ENCODE measurements at regions not wholly inside any gene's neighbourhood (a gene's known extent, or its start where the extent isn't known, plus 50 kb on each side); places are given as distances from the start of the nearest gene placed in this dataset.
"Not testable (repeated sequence)": the region's sequence is repeated elsewhere in the genome, so short reads cannot be mapped to it uniquely, and the experiment has no call there.

DNA sequence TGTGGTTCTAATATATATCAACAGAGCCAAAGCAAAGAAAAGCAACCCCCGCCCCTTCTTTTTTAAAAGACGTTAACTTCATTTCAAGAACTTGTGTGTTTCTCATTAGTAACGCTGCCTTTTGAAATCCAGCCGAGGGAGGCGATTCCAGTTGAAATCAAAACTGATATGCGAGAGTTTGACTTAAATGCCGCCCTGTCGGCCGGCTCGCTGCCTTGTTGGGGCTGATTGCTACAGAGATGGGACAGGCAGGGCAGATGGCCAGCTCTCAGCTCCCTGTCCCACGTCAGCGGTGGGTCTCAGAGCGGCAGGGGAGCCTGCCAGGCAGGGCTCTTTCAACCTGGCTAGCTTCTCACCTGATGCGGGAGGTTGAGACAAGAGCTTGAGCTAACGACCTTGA, 51.9 kb upstream of the ALX4 start:
- no peak for DNase-seq (ENCODE audit: extremely low read depth in 1 of 11, low read depth in 9 of 11, low spot score in 4 of 11)

DNA sequence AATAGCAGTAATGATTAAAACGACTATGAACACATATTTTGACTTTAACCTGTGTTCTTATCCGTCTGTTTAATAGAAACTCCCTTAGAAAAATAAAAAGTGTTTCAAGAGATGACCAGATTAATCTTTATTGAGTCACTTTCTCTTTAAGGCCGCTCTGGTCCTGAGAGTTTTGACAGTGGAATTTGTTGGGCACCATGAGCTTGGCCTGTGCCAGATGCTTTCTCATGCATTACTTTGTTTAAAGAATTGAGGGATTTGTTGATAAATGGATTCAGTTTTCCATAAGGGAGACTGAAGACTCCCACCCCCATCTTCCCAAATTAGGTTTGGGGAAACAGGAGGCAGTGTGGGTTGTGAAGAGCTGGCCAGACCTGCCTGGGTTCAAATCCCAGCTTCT, 53.2 kb upstream of the ALX4 start:
- no peak for DNase-seq (ENCODE audit: extremely low read depth in 1 of 11, low read depth in 9 of 11, low spot score in 4 of 11)

GRCh38 chr11:44364596-44364995, 54.7 kb upstream of the ALX4 start:
- DNase-seq (ENCODE audit: extremely low read depth in 1 of 11, low read depth in 9 of 11, low spot score in 4 of 11), result no peak

DNA sequence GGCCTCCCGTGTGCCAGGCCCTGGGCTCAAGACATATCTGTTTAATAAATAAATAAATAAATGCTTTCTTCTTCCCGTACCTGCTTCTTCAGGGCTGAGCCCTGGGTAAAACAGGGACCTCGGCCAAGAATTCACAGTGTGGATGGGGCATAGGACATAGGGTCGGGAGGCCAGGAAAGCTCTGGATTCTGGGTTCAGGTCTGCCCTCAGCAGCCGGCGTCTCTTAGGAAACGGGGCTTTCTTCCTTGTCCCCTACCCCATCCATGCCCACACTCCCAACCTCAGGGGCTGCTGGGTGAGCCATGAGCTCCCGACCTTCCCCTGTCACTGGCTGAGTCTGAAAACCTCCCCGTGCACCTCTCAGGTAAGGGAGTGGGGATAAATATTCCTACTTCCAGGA, 55.7 kb upstream of the ALX4 start:
- no peak for DNase-seq (ENCODE audit: extremely low read depth in 1 of 11, low read depth in 9 of 11, low spot score in 4 of 11)

DNA sequence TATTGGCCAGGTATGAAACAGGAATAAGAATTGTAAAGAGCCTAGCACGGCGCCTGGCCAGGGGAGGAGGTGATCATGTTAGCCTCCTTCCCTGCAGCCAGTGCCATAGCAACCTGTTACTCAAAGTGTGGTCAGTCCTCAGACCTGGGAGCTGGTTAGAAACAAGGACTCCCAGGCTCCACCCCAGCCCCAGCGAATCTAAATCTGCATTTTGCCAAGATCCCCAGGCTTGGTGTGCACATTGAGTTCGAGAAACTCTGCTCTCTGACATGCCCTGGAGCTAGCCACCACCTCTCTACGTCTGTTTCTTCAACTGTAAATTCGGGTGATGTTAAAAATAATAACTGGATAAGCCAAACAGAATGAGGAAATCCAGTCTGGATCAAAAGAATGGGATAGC, 56.1 kb upstream of the ALX4 start:
- no peak for DNase-seq (ENCODE audit: extremely low read depth in 1 of 11, low read depth in 9 of 11, low spot score in 4 of 11)

- DNase-seq (ENCODE audit: extremely low read depth in 1 of 11, low read depth in 9 of 11, low spot score in 4 of 11), result no peak
Observed at GRCh38 chr11:44366741-44367140, 56.8 kb upstream of the ALX4 start.

DNA sequence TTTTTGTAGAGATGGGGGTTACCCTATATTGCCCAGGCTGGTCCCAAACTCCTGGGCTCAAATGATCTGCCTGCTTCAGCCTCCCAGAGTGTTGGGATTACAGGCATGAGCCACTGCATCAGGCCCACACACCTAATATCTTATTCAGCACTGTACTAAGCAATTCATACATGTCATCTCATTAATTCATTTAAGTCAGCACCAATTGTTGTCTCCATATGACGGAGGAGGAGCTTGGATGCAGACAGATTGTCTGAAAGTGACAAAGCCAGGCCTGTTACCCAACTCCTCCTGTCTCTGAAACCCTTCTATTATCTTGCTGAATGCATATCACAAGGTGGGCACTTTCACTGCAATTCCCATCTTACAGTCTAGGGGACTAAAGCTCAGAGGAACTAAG, 57.5 kb upstream of the ALX4 start:
- no peak for DNase-seq (ENCODE audit: extremely low read depth in 1 of 11, low read depth in 9 of 11, low spot score in 4 of 11)

GRCh38 chr11:44368886-44369285, 58.9 kb upstream of the ALX4 start:
- DNase-seq (ENCODE audit: extremely low read depth in 1 of 11, low read depth in 9 of 11, low spot score in 4 of 11), result no peak

DNA sequence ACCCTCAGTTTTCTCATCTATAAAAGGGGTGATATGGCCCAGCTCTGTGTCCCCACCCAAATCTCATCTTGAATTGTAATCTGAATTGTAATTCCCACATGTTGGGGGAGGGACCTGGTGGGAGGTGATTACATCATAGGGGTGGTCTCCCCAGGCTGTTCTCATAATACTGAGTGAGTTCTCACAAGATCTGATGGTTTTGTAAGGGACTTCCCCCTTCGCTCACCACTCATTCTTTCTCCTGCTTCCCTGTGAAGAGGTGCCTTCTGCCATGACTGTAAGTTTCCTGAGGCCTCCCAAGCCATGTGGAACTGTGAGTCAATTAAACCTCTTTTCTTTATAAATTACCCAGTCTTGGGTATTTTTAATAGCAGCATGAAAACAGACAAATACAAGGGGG, 61.1 kb upstream of the ALX4 start:
- not testable (repeated sequence) for DNase-seq (ENCODE audit: extremely low read depth in 1 of 11, low read depth in 9 of 11, low spot score in 4 of 11)

DNA sequence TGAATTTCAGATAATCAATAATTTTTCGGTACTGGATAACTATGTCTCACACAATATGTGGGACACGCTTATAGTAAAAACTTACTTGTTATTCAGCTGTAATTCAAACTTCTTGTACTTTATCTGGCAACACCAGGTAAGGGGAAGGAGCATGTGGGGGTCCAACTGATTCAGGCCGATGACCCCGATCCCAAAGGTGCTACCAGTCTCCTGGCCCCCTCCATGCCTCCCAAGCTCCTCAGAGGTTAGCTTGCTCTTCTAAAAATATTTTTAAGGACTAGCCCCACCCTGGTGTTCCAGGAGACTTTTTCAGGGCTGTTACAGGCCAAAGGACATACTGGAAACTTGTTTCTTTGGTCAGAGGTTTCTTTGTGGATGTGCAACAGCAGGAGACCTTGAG, 61.8 kb upstream of the ALX4 start:
- DNase-seq (ENCODE audit: extremely low read depth in 1 of 11, low read depth in 9 of 11, low spot score in 4 of 11), result no peak

DNA sequence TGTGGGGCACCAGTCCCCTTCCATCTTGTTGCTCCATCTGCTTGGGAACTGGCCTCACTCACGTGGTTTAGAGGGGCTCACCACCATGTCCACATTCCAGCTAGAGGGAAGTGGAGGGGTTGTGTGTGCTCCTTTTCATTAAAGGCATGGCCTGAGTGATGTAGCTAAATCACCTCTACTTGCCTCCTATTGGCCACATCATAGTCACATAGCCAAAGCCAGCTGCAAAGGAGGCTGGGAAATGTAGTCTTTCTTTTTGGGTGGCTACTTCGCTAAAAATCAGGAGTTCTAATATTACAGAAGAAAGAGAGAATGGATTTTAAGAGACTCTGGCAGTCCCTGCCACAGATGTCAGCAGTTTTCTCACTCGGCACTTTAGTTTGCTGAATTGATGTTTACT, 63.0 kb upstream of the ALX4 start:
- DNase-seq (ENCODE audit: extremely low read depth in 1 of 11, low read depth in 9 of 11, low spot score in 4 of 11), result no peak

GRCh38 chr11:44374001-44374400, 64.1 kb upstream of the ALX4 start:
- DNase-seq (ENCODE audit: extremely low read depth in 1 of 11, low read depth in 9 of 11, low spot score in 4 of 11), result no peak

DNA sequence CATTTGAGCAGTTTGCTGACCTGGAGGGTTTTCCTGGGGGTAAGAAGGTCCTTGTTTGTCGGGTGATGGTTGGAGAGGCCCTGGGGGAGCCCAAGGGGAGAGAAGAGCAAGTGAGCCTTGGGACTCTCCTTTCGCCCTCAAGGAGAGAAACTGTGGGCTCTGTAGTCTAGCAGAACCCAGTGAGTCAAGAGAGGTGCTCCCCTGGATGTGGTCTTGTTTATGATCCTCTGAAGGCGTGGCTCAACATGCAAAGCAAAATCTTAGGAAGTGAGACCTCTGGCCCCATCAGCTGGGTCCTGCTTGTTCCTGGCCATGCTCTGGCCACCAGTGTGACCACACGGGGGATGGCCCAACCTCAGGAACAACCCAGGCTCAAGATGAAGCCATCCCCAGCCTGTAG, 66.5 kb upstream of the ALX4 start:
- DNase-seq (ENCODE audit: extremely low read depth in 1 of 11, low read depth in 9 of 11, low spot score in 4 of 11), result no peak

DNA sequence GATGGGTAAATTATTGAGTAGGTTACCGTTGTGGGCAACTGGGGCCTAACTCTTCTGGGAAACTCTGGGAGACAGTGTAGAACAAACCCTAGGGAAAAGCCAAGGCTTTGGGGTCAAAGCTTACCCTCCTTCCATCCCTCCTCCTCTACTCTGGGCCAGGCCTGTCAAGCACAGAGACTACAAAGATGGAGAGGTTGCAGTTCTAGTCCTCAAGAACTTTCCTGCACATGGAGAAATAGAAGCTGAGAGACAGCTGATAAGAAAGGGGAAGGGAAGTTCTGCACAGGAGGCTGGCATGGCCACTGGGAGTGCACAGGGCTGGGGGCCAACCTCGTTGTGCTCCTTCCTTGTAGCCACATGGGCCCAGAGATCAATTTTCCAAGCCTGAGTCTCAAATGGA, 67.2 kb upstream of the ALX4 start:
- DNase-seq (ENCODE audit: extremely low read depth in 1 of 11, low read depth in 9 of 11, low spot score in 4 of 11), result no peak

- no peak for DNase-seq (ENCODE audit: extremely low read depth in 1 of 11, low read depth in 9 of 11, low spot score in 4 of 11)
Observed at GRCh38 chr11:44377914-44378321, 68.0 kb upstream of the ALX4 start.

DNA sequence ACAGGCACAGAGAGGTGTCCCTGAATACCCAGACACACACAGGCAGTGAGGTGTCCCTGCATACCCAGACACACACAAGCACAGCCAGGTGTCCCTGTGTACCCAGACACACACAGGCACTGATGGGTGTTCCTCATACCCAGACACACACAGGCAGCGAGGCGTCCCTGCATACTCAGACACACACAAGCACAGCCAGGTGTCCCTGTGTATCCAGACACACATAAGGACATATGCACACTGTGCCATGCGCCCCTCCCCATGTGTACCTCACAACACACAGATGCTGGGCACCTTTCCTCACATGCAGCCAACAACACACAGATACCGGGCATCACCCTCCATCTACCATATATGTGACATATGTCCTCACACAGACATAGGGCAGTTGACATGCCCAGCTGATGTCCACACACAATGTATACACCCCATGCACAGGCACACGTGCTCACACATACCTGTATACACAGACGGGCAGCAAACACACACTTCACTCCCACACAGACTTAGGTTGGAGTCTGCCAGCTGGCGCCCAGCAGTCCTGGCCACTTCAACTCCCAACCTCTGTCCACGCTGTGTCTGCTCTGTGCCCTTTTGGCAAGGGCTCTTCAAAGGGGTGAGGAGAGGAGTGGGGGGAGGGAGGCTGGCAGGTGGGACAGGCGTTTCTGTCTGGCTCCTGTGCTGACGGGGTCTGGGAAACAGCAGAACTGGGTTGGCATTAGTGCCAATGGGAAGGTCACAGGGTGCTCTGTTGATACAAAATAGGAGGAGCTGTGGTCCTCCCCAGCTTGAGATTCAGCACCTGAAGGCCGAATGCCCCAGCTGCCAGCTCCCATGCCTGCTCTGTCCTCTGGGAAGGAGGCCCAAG, 69.4 kb upstream of the ALX4 start:
- no peak for DNase-seq (ENCODE audit: extremely low read depth in 1 of 11, low read depth in 9 of 11, low spot score in 4 of 11)

- no peak for DNase-seq (ENCODE audit: extremely low read depth in 1 of 11, low read depth in 9 of 11, low spot score in 4 of 11)
Observed at GRCh38 chr11:44380009-44380313, 70.0 kb upstream of the ALX4 start.

DNA sequence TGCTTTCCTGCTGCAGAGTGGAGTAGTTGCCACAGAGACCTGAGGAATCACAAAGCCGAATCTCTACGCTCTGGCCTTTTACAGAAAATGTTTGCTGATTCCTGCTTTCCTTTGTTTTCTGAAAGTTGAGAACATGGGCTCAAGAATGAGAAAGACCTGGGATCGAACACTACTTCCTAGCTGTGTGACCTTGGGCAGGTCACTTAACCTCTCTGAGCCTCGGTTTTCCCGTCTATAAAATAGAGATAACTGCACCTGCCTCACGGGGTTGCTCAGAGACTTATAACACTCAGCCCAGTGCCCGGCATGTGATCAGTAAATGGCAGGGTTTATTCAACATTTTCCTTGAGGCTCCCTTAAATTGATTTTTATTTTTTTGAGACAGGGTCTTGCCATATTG, 70.9 kb upstream of the ALX4 start:
- no peak for DNase-seq (ENCODE audit: extremely low read depth in 1 of 11, low read depth in 9 of 11, low spot score in 4 of 11)

DNA sequence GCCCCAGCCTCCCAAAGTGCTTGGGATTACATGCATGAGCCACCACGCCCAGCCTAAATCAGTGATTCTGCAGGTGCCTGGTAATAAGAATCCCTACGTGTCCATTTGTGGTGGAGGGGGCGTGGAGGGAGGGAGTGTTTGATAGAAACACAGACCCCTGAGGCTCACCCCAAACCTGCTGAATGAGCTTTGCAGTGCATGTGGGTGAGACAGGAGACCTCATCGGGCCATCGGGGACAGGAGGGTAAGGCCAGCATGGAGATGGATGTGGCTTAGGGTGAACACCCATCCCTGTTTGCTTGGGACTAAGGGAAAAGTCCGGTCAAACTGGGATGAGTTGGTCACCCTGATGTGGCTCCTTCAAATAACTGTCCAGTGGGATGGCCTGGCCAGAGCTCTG, 71.3 kb upstream of the ALX4 start:
- no peak for DNase-seq (ENCODE audit: extremely low read depth in 1 of 11, low read depth in 9 of 11, low spot score in 4 of 11)

- DNase-seq (ENCODE audit: extremely low read depth in 1 of 11, low read depth in 9 of 11, low spot score in 4 of 11), result no peak
Observed at GRCh38 chr11:44382118-44382517, 72.2 kb upstream of the ALX4 start.

- peak in 3 of 11 donors; percentile 12 to 27 (median 24) for DNase-seq (ENCODE audit: extremely low read depth in 1 of 11, low read depth in 9 of 11, low spot score in 4 of 11)
Observed at GRCh38 chr11:44382656-44383240, 72.8 kb upstream of the ALX4 start.

All from renal cortex interstitium (tissue), 11 donors.